Aorta (tissue), 5 donors: ENCODE measurements at regions not wholly inside any gene's neighbourhood (a gene's known extent, or its start where the extent isn't known, plus 50 kb on each side); places are given as distances from the start of the nearest gene placed in this dataset.

Source experiments
- ATAC-seq: fragments of 200-7000 bp; cut with Tn5 transposase; one replicate; pipeline ENCODE4 v1.9.1; 2022; ENCODE audit warnings: moderate library complexity; ENCODE audit not compliant: low FRiP score
- DNase-seq, 2 donors: peaks; one replicate each; pipeline ENCODE4 v3.0.0-alpha.2; 2020
- H3K27ac ChIP-seq, 2 donors: one replicate each; pipeline ENCODE4 v1.5.1; 2013; ENCODE audit warnings: low read length in 2 of 2, mild to moderate bottlenecking in 2 of 2, moderate library complexity in 2 of 2, control low read depth in 1 of 2, inconsistent platforms in 1 of 2, low read depth in 1 of 2
- H3K27me3 ChIP-seq, 2 donors: one replicate each; pipeline ENCODE4 v1.6.1; 2013; ENCODE audit warnings: control low read depth in 1 of 2, low read length in 1 of 2, mild to moderate bottlenecking in 1 of 2, moderate library complexity in 1 of 2; ENCODE audit not compliant: insufficient read depth in 2 of 2, control insufficient read depth in 1 of 2
- H3K36me3 ChIP-seq, 2 donors: one replicate each; pipeline ENCODE4 v1.6.1; 2013; ENCODE audit warnings: control low read depth in 1 of 2, low read length in 1 of 2, mild to moderate bottlenecking in 1 of 2; ENCODE audit not compliant: insufficient read depth in 2 of 2, control insufficient read depth in 1 of 2
- H3K4me1 ChIP-seq, 2 donors: one replicate each; pipeline ENCODE4 v1.6.1; 2013; ENCODE audit warnings: low read length in 2 of 2, control low read depth in 1 of 2, mild to moderate bottlenecking in 1 of 2, moderate library complexity in 1 of 2; ENCODE audit not compliant: insufficient read depth in 2 of 2, control insufficient read depth in 1 of 2
- H3K4me3 ChIP-seq, 2 donors: one replicate each; pipeline ENCODE4 v1.5.1; 2013; ENCODE audit warnings: low read length in 2 of 2, control low read depth in 1 of 2, mild to moderate bottlenecking in 1 of 2
- H3K9me3 ChIP-seq: one replicate; pipeline ENCODE4 v1.6.1; 2013; ENCODE audit warnings: mild to moderate bottlenecking, low read length; ENCODE audit not compliant: control insufficient read depth
- WGBS, 2 donors: extraction: QIAGEN DNeasy Blood & Tissue Kit; methylation state at CpG; one replicate each; pipeline ENCODE4 v1.1.7; 2013; 5-methylcytosine and 5-hydroxymethylcytosine counted together
- intact Hi-C, 2 donors: fragments of 100-400 bp; cut with DNase I; formaldehyde crosslinking; loops; one replicate each; pipeline versions ENCODE4 v1.14.2 to v1.15.0; 2022
- donor health status: healthy with polysubstance abuse.
- donor health status: Bipolar disorder and iron deficiency.
- donor health status: DM: no; HTN: no; CAD: no.
- donor health status: DM: no; HTN: no; CAD: no.
- donor health status: DM: yes; HTN: yes; CAD: no.

DNA sequence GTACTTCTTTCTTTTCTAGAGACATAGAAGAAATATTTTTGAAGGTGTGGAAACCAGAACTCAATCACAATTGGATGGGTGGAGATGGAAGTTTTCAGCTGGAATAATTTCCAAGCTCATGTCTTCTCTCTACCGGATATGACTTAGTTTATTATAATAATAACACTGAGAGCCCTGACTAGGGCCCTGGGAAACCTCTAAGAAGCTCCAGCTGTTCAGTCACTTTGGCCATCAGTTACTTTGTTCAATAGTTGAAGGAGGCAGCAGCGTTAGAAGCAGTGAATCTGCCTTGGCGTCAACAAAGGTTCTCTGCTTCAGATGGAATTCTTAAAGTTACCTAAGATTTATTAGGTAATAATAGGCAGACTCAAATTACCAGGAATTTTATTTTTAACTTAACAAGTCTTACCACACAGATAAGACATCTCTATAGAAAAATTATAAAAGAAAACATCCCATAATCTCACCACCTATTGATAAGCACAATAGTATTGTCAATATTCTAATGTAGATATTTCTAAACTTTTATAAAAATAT lies 293.8 kb upstream of the CHAC2 start:
- Histone ChIP-seq H3K36me3 (no peaks in the 10 kb centered on the region), H3K4me1 (no peaks in the 10 kb centered on the region), H3K27me3 (no peaks in the 10 kb centered on the region), H3K4me3 (no peak overlapping the region), H3K27ac (no peak overlapping the region), H3K9me3 (no peaks in the 10 kb centered on the region)
- no peak for DNase-seq
- intact Hi-C loops: no loop called here
- 47 to 53% methylated on average over 3 of the region's 3 CpGs for WGBS, 2 donors
- no peak for ATAC-seq

DNA sequence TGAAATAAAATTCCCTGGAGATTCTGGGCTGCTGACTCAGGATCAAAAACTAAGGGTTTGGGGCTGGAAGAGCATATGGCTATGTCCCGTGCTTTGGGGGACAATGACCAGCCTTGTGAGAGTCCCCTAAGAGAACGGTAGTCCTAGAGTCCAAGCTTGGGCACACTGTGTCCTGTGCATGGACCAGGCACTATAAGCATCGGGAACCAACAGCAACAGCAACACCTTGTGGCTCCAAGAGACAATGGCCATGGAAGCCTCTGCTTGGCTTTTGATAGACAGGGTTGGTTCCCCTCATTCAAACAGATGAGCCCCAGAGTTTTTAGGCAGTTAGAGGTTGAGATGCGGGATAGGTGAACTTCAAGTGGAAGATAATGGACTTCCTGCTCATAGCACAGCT lies 294.4 kb upstream of the CHAC2 start:
- WGBS, 2 donors: 87 to 91% methylated on average over 4 of the region's 4 CpGs
- no peak for ATAC-seq
- H3K4me1 ChIP-seq: no peaks in the 10 kb centered on the region

DNA sequence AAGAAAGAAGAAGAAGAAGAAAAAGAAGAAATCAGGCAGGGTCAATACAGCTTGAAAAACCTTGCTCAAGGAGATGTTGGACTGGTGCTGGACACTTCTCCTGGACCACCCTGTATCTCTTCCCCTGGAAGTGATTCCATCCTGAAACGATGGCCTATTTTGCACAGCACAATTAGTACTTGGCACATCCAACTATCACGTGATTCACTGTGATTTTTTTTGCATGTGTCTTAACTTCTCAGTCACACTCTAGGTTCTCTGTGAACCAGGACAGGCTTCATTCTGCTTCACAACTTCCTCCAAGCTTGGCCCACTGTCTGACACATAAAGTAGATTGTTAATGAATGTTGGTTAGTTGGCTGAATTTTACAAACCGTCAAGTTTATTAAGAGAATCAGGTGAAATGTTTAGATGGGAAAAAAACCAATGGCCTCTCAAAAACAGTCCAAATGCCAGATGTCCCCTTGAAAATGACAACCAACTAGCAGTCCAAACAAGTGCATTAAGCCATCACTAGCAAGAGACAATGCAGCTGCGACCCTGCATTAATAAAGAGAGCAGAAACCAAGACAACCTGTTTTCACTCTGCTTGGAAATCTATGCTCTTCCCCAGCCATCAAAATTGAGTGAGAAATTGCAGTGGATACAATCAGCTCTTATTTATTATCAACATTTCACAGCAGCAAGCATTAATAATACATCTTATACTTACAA lies 300.0 kb upstream of the CHAC2 start:
- 77 to 84% methylated on average over 4 of the region's 4 CpGs for WGBS, 2 donors
- Histone ChIP-seq H3K27ac (no peak overlapping the region), H3K36me3 (no peaks in the 10 kb centered on the region), H3K4me1 (no peaks in the 10 kb centered on the region), H3K4me3 (no peak overlapping the region), H3K27me3 (no peaks in the 10 kb centered on the region), H3K9me3 (no peaks in the 10 kb centered on the region)
- ATAC-seq (no peak), DNase-seq (no peak)
- intact Hi-C loops: no loop called here

More for the DNA sequence above, 294.4 kb upstream of the CHAC2 start:
- H3K9me3 ChIP-seq: no peaks in the 10 kb centered on the region
- intact Hi-C loops: no loop called here
- H3K27ac ChIP-seq: no peak overlapping the region
- H3K4me3 ChIP-seq: no peak overlapping the region
- DNase-seq: no peak
- H3K36me3 ChIP-seq: no peaks in the 10 kb centered on the region
- H3K27me3 ChIP-seq: no peaks in the 10 kb centered on the region

- no peaks in the 10 kb centered on the region for H3K27me3 ChIP-seq
- intact Hi-C loops: no loop called here
- no peak overlapping the region for H3K27ac ChIP-seq
- H3K9me3 ChIP-seq: no peaks in the 10 kb centered on the region
- H3K4me3 ChIP-seq: no peak overlapping the region
- 79 to 84% methylated on average over 3 of the region's 3 CpGs for WGBS, 2 donors
- no peaks in the 10 kb centered on the region for H3K4me1 ChIP-seq
- ATAC-seq: no peak
- no peaks in the 10 kb centered on the region for H3K36me3 ChIP-seq
- DNase-seq: no peak
Measured at GRCh38 chr2:53463806-53464726, 303.5 kb upstream of the CHAC2 start.

DNA sequence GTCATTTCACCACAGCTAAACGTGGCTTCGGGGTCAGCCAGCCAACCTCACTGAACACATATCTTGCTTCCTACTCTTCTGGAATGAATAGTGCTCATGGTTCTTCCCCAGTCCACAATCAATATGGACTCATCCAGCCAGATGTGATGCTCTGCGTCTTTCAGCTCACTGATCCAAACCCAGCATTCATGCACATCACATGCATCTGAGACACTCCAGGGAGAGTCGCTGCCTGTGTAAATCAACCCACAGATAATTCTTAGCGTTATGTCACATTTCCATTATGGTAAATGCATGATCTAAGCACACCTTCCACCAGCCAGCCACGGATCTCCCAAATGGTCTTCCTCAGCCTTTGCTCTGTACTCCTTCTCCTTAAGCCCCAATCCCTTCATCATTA lies 306.7 kb upstream of the CHAC2 start:
- no peaks in the 10 kb centered on the region for H3K36me3 ChIP-seq
- no peaks in the 10 kb centered on the region for H3K9me3 ChIP-seq
- ATAC-seq: no peak
- 92 to 95% methylated on average over 6 of the region's 6 CpGs for WGBS, 2 donors
- H3K4me1 ChIP-seq: no peaks in the 10 kb centered on the region
- no peak overlapping the region for H3K4me3 ChIP-seq
- no peaks in the 10 kb centered on the region for H3K27me3 ChIP-seq
- H3K27ac ChIP-seq: no peak overlapping the region
- no peak for DNase-seq
- intact Hi-C loops: no loop called here

DNA sequence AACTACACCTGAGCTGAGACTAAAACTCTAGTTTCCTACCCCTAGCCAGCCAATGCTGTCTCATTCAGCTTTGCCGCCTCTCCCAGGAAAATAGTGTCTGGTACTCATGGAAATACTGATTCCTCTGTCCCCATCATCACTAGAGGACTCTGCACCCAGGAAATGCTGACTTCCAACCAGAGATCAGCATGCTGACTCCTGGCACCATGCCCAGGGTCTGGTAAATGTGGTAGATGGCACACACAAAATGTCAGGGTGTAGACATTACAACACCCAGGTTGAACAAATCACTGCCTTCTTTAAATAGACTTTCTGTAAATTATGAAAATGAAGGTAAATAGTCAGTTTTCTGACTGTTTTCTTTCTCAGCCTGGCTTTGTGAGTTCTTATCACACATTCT lies 307.3 kb upstream of the CHAC2 start:
- H3K4me3 ChIP-seq: no peak overlapping the region
- no peaks in the 10 kb centered on the region for H3K4me1 ChIP-seq
- no peaks in the 10 kb centered on the region for H3K9me3 ChIP-seq
- H3K36me3 ChIP-seq: no peaks in the 10 kb centered on the region
- no peak overlapping the region for H3K27ac ChIP-seq
- ATAC-seq (no peak), DNase-seq (no peak)
- no peaks in the 10 kb centered on the region for H3K27me3 ChIP-seq
- WGBS, 2 donors: 43 to 58% methylated on average over 1 of the region's 1 CpG
- intact Hi-C loops: no loop called here

DNA sequence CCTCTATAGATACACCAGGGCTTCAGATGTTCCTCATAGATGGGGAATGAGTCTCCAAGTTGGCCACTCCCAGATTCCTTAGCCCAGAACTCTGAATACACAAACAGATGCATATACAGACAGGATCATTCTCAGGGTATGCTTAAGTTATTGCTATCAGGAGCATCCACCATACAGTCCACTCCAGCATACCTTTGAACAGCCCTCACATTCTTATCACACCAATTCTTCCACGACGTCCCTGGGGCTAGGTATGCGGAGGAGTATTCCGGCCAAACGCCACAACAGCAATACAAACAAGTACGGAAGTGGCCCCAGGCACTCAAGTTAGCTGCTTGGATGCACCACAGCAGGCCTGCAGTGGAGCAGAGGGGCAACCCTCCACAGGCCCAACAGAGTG lies 312.5 kb upstream of the CHAC2 start:
- Histone ChIP-seq H3K27ac (no peak overlapping the region), H3K27me3 (no peaks in the 10 kb centered on the region), H3K4me3 (no peak overlapping the region), H3K36me3 (no peaks in the 10 kb centered on the region), H3K4me1 (peaks cover 0 to 4% of the 10 kb centered on the region in 2 donors), H3K9me3 (no peaks in the 10 kb centered on the region)
- intact Hi-C loops: no loop called here
- ATAC-seq (peak; percentile 14), DNase-seq (no peak)
- WGBS, 2 donors: 82 to 83% methylated on average over 6 of the region's 6 CpGs

DNA sequence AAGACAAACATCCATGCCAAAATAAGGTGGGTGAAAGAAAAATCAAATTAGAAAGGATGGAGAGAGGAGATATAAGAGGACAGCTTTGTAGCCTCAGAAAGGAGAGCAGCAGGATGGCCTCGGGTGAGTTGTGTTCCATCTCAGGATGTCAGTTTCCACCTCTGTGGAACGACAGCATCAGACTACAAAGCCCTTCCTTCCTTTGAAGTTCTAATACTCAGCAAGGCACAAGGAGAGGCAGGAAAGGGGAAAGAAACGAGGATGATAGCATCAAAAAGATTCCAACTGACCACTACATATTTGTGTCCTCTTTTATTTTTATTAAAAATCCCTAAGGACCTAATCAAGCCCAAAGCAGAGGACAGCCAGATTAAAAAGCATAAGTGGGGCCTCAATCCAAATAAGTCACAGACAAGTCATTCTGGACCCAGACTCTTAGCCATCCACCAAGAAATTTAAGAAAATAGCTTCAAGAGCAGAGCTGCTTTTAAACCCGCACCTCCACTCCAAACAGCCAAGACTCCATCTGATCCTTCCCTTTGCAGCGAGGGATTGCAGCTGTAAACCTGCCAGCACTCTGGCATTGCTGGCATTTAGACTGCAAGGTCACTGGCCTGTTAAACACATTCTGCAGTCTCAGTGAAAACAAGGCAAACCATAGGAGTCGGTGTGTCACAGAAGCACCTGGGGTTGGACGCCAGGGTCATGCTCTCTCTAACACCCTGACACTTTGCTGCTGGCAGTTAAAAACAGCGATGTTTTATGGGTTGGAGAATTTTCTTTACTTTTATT lies 314.5 kb upstream of the CHAC2 start:
- peak; percentile 47 for ATAC-seq
- no peaks in the 10 kb centered on the region for H3K36me3 ChIP-seq
- H3K4me1 ChIP-seq: peaks cover 0 to 4% of the 10 kb centered on the region in 2 donors
- no peaks in the 10 kb centered on the region for H3K9me3 ChIP-seq
- H3K27ac ChIP-seq: peak overlapping the region; percentile 43 to 65
- 9 to 10% methylated on average over 8 of the region's 8 CpGs for WGBS, 2 donors
- no peaks in the 10 kb centered on the region for H3K27me3 ChIP-seq
- peak in 1 of 2 donors; percentile 49 for DNase-seq
- no peak overlapping the region for H3K4me3 ChIP-seq
- intact Hi-C loops: no loop called here
